ENCODE measurements at regions not wholly inside any gene's neighbourhood (a gene's known extent, or its start where the extent isn't known, plus 50 kb on each side); places are given as distances from the start of the nearest gene placed in this dataset.

DNA sequence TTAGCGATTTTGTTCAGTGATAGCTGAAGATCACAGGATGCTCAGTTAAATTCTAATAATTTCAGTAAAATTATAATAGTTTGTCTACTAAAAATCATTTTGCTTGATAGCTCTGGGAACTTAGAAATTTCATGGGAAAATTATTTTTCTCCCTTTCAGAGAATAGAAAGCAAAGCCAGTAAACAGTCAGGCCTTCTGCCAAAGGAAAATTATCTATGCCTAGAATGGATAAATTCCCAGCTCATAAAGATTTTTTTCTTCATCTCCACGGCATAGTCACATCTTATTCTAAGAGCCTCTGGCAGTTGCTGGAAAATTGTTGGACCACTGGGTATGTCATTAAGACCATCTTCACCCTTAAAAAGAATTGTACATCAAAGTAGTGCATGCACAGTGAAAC is 169.6 kb upstream of the ANO3 start:
- ChIA-PET POLR2A (ENCODE audit: low non-redundant PET) (interaction anchor here (0.6 kb wide), 1 partner anchor 1944 kb away, joined by 6 read pairs; no protein-coding TSS in a partner anchor), CTCF (no interaction called here)
- BruUV-seq (replicated peaks): no TSS peak
- H3K27me3 ChIP-seq (replicated peaks; ENCODE audit: insufficient read depth, low read depth, low read length, poor library complexity): no peaks in the 10 kb centered on the region
- no peaks in the 10 kb centered on the region for H3K36me3 ChIP-seq (ENCODE audit: insufficient read depth, low read length, poor library complexity, severe bottlenecking)
- no peak overlapping the region for H3K4me3 ChIP-seq (ENCODE audit: low read depth, low read length, poor library complexity, severe bottlenecking)
- H3K4me1 ChIP-seq (ENCODE audit: insufficient read depth, low read length, poor library complexity, severe bottlenecking): no peaks in the 10 kb centered on the region
- no peaks in the 10 kb centered on the region for H3K9me3 ChIP-seq (ENCODE audit: low read depth, low read length, poor library complexity, severe bottlenecking)
- no peak overlapping the region for H3K27ac ChIP-seq (ENCODE audit: low read depth, low read length, poor library complexity, severe bottlenecking)
- no peak for TF ChIP-seq EZH2 (IDR thresholded peaks at IDR 0.05; ENCODE audit: borderline replicate concordance, low read depth, low read length, poor library complexity, severe bottlenecking)
- intact Hi-C loops (cut with micrococcal nuclease; ENCODE audit: unreplicated experiment): no loop called here
- DNase-seq (ENCODE audit: low spot score): no peak

- no TSS peak for BruUV-seq (replicated peaks)
Measured at GRCh38 chr11:26186389-26186788, 145.5 kb upstream of the ANO3 start.

DNA sequence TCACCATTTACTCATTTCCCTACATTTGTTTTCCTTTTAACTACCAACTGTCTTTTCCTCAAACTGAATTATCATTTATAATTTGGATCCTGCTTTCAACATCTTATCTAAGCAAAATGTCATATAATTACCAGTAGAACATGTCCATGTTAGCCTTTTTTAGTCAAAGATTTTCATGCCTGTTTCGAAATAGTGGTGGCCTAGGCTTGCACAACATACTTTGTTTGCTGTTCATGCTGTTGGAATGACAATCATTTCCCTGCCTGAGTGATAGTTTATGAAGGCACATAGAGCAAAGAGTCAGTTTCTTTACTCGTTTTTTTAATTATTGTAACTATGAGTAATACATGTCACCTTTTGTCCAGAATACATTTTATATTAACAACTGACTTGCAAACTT is 144.3 kb upstream of the ANO3 start:
- intact Hi-C loops (cut with micrococcal nuclease; ENCODE audit: unreplicated experiment): no loop called here
- no peaks in the 10 kb centered on the region for H3K36me3 ChIP-seq (ENCODE audit: insufficient read depth, low read length, poor library complexity, severe bottlenecking)
- no peak overlapping the region for H3K27ac ChIP-seq (ENCODE audit: low read depth, low read length, poor library complexity, severe bottlenecking)
- no peaks in the 10 kb centered on the region for H3K4me1 ChIP-seq (ENCODE audit: insufficient read depth, low read length, poor library complexity, severe bottlenecking)
- H3K4me3 ChIP-seq (ENCODE audit: low read depth, low read length, poor library complexity, severe bottlenecking): no peak overlapping the region
- ChIA-PET CTCF (no interaction called here), POLR2A (ENCODE audit: low non-redundant PET) (no interaction called here)
- H3K27me3 ChIP-seq (replicated peaks; ENCODE audit: insufficient read depth, low read depth, low read length, poor library complexity): no peaks in the 10 kb centered on the region
- BruUV-seq (replicated peaks): no TSS peak
- DNase-seq (ENCODE audit: low spot score): peak; percentile 22
- no peaks in the 10 kb centered on the region for H3K9me3 ChIP-seq (ENCODE audit: low read depth, low read length, poor library complexity, severe bottlenecking)
- TF ChIP-seq EZH2 (IDR thresholded peaks at IDR 0.05; ENCODE audit: borderline replicate concordance, low read depth, low read length, poor library complexity, severe bottlenecking) (no peak), CTCF (conservative IDR thresholded peaks at IDR 0.05; ENCODE audit: low read depth, low read length) (no peak)

More at GRCh38 chr11:26186389-26186788, 145.5 kb upstream of the ANO3 start:
- Histone ChIP-seq H3K27ac (ENCODE audit: low read depth, low read length, poor library complexity, severe bottlenecking) (no peak overlapping the region), H3K36me3 (ENCODE audit: insufficient read depth, low read length, poor library complexity, severe bottlenecking) (no peaks in the 10 kb centered on the region), H3K9me3 (ENCODE audit: low read depth, low read length, poor library complexity, severe bottlenecking) (no peaks in the 10 kb centered on the region), H3K4me3 (ENCODE audit: low read depth, low read length, poor library complexity, severe bottlenecking) (no peak overlapping the region), H3K27me3 (replicated peaks; ENCODE audit: insufficient read depth, low read depth, low read length, poor library complexity) (no peaks in the 10 kb centered on the region), H3K4me1 (ENCODE audit: insufficient read depth, low read length, poor library complexity, severe bottlenecking) (no peaks in the 10 kb centered on the region)
- no peak for DNase-seq (ENCODE audit: low spot score)
- CTCF ChIA-PET: no interaction called here
- POLR2A ChIA-PET (ENCODE audit: low non-redundant PET): no interaction called here
- TF ChIP-seq EZH2 (IDR thresholded peaks at IDR 0.05; ENCODE audit: borderline replicate concordance, low read depth, low read length, poor library complexity, severe bottlenecking): no peak
- intact Hi-C loops (cut with micrococcal nuclease; ENCODE audit: unreplicated experiment): no loop called here

- Histone ChIP-seq H3K27ac (ENCODE audit: low read depth, low read length, poor library complexity, severe bottlenecking) (no peak overlapping the region), H3K27me3 (replicated peaks; ENCODE audit: insufficient read depth, low read depth, low read length, poor library complexity) (no peaks in the 10 kb centered on the region), H3K9me3 (ENCODE audit: low read depth, low read length, poor library complexity, severe bottlenecking) (no peaks in the 10 kb centered on the region), H3K4me1 (ENCODE audit: insufficient read depth, low read length, poor library complexity, severe bottlenecking) (no peaks in the 10 kb centered on the region), H3K36me3 (ENCODE audit: insufficient read depth, low read length, poor library complexity, severe bottlenecking) (no peaks in the 10 kb centered on the region), H3K4me3 (ENCODE audit: low read depth, low read length, poor library complexity, severe bottlenecking) (no peak overlapping the region)
- intact Hi-C loops (cut with micrococcal nuclease; ENCODE audit: unreplicated experiment): no loop called here
- no peak for TF ChIP-seq EZH2 (IDR thresholded peaks at IDR 0.05; ENCODE audit: borderline replicate concordance, low read depth, low read length, poor library complexity, severe bottlenecking)
- TF ChIP-seq CTCF (conservative IDR thresholded peaks at IDR 0.05; ENCODE audit: low read depth, low read length): no peak
- no TSS peak for BruUV-seq (replicated peaks)
- peak; percentile 19 for DNase-seq (ENCODE audit: low spot score)
- ChIA-PET CTCF (no interaction called here), POLR2A (ENCODE audit: low non-redundant PET) (no interaction called here)
Measured at GRCh38 chr11:26188554-26188953, 143.4 kb upstream of the ANO3 start.
